ENCODE measurements at regions not wholly inside any gene's neighbourhood (a gene's known extent, or its start where the extent isn't known, plus 50 kb on each side); places are given as distances from the start of the nearest gene placed in this dataset.

- no peak for TF ChIP-seq CTCF (optimal IDR thresholded peaks at IDR 0.05 in 1 of 3, IDR thresholded peaks at IDR 0.05 in 1 of 3, conservative IDR thresholded peaks at IDR 0.05 in 1 of 3; ENCODE audit: extremely low read depth in 1 of 3, insufficient read depth in 2 of 3, low read length in 3 of 3)
- TF ChIP-seq EZH2 (IDR thresholded peaks at IDR 0.05; ENCODE audit: low read length) = no peak
Measured at GRCh38 chr5:116347657-116348056, 227.0 kb downstream of the SEMA6A start.

All from keratinocyte (primary cell).